Fibroblast of skin of right biceps (primary cell): ENCODE measurements at regions not wholly inside any gene's neighbourhood (a gene's known extent, or its start where the extent isn't known, plus 50 kb on each side); places are given as distances from the start of the nearest gene placed in this dataset.
"Not testable (repeated sequence)": the region's sequence is repeated elsewhere in the genome, so short reads cannot be mapped to it uniquely, and the experiment has no call there.

Experiments used
- DNase-seq: peaks from one replicate; pipeline ENCODE4 v3.0.0-alpha.2; 2013

DNA sequence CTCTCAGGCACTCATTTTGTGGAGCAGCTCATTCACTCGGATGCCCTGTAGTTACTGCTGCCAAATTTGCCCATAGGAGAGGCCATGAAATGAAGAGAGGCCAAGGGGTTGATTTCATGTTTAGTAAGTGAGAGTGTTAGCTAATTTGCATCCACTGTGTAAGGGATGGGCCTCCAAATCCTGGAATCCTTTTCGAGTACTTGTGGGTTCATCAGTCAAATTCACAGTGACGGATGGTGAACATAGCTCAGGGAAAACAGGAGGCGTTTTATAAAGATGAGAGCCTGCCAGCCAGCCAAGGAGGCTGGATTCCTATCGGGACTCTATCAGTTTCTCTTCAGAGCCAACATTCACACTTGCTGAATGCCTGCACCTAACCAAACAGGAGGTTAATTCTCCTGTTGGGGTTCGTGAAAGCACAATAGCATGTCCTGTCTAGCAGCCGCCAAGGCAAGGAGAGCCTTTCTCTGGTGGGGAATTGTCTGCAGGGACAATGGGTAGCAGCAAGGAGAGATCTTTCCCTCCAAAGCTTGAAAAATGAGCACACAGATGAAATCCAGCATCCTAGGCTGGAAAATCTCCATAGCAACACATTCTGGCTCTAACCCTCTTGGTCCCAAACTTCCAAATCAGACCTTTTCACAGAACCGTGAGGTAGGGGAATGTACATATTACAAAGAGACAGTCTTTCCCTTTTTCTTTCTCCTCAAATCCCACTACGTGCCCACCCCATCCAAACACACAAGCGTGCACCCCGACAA lies 231.4 kb upstream of the ECI2 start:
- DNase-seq = no peak

DNA sequence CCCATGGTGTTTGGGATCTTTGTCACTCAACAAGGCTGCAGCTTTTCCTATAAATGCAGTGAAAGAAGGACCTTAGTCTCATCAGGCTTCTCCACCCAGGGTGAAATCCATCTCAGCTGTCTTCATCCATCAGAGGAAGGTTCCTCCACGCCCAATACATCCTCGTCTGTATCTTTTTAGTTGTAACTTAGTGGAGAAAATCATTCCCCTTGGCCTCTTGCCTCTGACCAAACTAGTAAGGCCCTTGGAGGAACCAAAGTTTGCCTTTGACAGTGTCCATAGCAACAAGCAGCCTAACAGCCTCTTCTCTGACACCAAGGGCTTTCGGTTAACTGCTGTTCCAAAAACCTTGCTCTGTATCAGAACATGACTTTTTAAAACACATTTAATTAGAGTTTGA lies 230.3 kb upstream of the ECI2 start:
- no peak for DNase-seq

DNA sequence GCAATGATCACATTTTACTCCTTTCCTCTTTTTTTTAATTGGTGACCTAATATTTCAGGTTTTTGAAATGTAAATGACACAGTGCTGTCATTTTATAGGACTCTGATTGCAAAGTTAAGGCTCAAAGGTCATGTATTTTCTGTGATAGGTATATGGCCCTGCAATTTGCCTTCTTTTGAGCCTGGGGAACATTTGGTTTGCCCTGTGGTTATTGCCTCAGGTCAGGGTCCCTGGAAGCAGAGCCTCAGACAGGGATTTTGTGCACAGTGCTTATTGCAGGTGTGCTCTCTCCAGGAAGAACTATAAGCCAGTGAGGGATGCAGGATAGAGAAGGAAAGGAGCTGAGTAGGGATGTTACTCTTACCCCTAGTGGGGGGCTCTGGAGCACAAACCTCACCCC lies 229.3 kb upstream of the ECI2 start:
- DNase-seq = no peak

DNA sequence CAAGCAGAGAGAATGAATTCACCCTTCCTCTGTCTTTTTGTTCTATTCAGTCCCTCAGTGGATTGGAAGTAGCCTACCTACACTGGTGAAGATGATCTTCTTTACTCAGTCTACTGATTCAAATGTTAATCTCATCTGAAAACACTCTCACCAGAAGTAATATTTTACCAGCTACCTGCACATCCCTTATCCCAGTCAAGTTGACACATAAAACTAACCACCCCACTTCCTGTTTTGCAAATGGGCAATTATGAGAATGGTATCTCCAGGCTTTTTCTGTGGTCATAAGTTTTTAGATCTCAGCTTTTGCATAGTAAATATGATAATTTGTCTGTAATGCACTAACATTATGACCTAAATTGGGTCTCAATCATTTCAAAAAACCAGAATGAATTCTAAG lies 228.8 kb upstream of the ECI2 start:
- DNase-seq = no peak

DNA sequence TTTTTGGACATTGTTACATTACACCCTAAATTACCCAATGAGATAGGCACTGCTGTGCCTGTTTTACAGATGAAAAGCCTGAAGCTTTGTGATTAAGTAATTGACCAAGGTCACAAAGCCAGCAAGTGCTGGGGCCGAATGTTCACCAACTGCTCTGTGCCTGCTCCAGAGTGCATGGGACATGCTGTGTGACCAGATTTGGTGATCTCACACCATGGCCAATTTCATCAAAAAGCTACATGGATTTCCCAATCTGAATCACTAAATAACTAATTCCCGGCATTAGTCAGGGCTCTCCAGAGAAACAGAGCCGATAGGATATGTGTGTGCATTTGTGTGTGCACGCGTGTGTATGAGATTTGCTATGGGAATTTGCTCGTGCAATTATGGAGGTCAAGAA lies 228.3 kb upstream of the ECI2 start:
- DNase-seq = no peak

DNA sequence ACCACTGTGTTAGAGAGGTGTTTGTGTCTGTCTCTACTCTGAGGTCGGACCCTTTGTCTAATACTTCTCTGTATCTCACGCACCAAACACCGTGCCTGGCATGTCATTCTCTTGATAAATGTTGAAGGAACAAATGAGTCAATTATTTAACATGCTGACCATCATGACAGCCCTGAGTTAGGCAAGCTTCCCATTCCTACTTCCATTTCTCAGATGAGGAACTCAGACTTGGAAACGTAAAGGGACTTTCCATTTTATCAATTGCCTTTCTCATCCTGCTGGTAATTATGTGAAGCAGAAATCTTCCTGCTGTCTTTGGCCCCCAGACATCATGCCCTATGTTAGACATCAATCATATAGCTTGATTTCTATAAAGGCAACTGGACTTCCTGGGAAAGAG lies 227.0 kb upstream of the ECI2 start:
- no peak for DNase-seq

DNA sequence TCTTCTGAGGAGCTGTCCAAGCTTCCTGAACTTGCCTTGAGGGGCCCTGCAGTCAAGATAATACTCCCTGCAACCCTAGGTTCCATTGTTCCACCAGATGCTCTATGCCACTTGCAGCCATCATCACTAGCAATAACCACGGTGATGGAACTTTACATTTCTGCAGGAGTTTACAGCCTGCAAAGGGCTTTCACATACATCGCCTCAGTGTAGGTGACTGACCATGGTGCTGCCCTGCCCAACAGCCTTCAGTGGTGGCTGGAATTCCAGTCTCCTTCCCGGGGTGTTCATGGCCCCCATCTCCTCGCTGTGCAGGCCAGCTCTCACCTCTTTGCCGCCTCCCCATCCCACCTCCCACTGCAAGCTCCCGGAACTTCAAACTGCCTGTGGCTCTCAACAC lies 225.5 kb upstream of the ECI2 start:
- DNase-seq = no peak

DNA sequence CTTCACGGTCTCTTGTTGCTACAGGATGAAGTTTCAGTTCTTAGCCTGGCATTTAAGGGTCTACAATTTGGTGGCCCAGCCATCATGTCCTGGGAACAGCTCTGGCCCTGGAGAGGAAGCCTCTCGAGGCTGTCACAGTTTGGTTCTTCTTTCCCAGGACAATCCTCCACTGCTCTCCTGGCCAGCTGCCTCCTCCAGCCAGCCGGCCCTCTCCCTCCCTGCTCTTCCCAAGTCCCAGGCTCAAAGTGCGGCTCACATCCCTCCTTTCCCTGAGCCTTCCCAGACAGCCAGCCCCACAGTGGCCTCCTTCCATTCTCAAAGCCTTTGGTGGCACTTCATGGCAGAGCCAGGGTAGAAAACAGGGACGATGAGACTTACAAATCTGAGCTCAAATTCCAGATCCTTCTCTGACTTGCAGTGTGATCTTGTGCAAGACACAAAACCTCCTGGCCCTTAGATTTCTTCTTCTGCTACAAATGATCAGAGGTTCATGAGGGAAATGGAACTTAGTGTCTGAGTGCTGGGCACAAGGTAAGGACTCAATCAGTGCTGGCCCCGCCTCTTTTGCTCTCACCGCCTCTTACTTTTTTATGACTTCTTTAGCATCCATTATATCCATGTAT lies 223.8 kb upstream of the ECI2 start:
- DNase-seq = no peak

DNA sequence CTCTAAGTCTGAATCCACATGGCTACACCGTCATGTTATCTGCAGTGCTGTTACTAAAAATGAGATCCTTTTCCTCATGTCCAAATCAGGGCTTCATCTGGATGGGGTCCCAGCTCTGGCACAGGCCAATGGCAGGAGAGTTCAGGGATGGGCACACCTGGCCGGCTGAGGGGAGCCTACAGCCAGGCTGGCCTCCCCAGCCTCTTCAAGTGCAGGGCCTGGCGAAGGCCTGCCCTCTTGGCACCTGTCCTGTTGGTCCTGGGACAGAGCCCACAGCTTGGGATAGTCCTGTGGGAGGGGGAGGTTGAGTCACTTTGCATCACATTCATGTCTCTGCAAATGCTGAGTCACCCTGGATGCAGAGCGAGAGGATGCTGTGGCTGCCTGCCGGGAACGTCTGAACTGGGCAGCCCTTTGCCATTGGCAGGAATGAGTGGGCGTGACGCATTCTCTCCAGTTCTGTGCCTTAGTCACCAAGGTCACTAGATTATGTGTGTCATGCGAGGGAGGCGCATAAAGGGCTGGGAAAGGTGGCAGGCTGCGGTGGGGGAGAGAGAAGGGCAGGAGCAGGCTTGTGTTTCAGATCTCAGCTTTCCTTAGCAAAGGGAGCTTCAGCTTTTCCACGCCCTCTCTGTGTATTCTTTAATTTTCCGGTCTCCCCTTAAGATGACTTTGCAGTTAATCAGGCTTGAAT lies 223.2 kb upstream of the ECI2 start:
- DNase-seq = peak; percentile 100

DNA sequence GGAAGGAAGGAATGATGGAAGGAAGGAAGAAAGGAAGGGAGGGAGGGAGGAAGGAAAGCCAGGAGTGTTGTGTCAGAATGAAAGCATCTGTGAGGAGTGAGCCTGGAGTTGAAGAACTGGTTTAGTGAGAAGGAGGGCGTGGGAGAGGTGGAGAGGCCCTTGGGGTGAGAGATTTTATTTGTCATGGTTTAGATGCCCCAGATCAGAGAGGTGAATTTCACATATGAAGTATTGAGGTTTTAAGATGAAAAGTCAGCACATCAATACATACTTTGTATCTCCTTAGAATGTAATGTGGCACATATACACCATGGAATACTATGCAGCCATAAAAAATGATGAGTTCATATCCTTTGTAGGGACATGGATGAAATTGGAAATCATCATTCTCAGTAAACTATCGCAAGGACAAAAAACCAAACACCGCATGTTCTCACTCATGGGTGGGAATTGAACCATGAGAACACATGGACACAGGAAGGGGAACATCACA lies 222.3 kb upstream of the ECI2 start:
- not testable (repeated sequence) for DNase-seq

DNA sequence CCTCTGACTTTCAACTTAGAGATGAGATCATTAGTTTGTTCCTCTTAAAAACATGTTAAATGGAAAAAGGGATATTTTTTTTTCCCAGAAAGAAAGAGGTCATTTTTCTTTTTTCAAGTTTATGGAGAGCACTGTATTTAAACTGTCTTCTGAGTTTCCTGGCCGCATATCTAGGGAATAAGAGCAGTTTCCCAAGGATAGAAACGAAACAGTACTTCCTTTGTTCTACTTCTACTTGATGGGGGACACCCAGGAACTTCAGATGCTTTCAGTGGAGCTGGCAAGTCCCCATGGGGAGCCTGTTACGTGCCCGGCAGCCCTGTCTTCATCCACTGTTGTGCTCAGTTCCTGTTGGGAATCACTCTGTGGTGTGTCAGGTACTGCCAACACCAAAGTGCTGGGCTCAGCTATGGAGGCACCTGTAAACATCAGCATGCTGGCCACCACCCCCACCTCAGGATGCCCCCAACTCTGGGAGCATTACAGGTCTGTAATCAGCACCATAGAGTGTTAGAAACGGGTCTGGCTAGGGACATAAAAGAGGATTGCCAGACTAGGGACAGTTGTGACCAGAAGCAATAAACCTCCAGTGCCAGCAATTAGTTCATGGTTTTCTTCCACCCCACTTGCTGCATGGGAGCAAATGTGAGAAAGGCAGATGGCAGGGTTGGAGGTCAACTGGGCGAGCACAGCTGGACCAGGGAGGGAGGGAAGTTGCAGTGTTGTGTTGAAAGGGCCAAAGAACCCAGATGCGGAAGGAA lies 221.7 kb upstream of the ECI2 start:
- DNase-seq = no peak

DNA sequence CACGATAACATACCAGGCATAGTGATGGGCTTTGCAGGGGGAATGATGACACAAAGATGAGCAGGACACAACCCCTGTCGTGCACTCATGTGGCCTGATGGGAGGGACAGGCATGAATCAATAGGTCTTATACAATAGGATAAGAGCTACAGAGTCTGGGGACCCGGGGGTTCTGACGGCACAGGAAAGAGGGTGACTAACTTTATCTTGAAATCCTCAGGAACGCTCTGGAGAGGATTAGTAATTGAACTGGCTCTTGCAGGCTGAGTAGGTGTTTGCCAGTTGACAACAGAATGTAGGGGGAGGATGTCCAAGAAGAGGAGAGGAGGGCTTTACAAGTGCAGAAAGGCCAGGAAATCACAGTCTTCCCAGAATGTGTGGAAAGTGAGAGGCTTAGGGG lies 219.9 kb upstream of the ECI2 start:
- peak; percentile 94 for DNase-seq

DNA sequence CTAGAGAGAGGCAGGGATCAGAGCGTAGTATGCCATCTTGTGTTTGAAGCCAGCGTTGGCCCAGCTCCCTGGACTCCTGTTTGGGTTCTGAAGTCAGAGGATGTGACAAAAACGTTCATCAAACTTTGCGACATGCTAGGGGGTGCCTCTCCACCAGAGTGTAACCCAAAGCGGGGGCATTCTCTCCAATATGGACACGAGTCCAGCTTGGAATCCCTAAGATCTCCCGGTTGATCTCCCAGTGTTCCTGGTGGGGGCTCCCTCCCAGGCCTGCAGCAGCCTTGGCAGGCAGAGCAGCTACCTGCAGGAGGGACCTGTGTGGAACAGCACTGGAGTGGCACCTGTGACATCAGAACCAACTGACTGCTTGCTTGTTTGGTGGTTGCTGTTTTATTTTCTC lies 218.8 kb upstream of the ECI2 start:
- no peak for DNase-seq

DNA sequence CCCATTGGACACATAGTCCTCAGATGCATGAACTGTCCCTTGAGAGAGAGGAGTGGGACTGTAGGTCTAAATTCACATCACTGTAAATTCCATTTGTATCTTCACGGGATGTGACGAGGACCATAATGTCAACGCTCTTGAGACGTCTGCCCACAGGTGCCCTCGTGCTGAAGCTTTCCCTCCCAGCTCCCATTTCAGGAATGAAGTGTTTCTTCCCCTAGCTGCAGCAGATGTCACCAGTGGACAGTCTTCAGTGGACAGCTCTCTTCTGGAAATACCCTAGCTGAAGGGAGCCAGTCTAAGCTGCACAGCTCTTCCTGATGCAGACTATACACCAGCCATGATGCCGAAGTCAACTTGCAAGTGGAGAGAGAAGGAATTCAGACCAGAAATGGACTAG lies 217.4 kb upstream of the ECI2 start:
- DNase-seq = no peak

DNA sequence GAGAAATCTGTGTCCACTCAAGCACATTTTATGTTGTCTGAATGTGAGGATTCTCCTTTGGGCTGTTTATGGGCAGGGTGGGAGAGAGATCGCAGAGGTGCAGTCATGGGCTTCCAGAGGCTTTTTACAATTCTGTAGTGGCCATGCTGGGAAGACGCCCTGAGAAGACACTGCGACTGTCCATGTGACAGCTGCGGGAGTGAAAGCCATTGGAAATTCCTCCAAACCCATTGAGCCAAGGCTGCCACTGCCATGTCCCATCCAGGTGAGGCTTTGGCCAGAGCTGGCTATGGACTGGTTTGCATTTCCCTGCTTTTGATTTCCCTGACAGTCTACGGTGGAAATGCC lies 216.9 kb upstream of the ECI2 start:
- DNase-seq = no peak

DNA sequence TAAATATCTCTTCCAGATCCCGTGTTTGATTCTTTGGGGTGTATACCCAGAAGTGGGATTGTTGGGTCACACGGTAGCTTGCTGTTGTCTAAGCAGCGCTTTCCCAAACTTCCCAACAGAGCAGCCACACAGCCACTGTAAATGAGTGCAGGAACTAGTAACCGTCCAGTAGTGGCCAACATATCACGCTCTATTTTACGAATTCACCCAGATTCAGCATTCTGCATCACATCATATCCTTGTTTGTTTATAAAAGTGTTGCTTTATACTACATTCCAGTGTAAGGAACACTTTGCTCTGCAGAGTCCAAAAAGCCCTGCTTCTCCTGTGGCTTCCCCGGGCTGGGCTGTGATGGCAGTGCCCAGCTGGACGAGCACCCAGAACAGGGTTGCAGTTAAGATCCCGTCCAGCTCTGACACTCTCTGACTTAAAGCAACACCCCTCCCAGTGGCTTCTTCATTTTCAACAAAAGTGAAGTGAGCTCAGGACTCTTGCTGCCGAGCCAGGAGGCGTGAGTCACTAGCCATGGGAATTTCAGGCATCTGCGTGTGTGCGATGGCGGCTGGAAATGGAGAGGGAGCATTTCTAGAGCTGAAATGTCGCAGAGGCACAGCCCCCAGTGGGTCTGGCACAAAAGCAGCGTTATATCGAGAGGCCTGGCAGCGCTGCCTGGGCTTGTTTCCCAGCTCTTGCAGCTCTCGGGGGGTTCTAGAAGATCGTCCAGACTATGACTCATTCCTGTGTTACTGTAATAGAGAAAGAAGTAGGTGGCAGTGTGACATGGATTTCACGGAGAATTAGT lies 216.3 kb upstream of the ECI2 start:
- DNase-seq = peak; percentile 98

DNA sequence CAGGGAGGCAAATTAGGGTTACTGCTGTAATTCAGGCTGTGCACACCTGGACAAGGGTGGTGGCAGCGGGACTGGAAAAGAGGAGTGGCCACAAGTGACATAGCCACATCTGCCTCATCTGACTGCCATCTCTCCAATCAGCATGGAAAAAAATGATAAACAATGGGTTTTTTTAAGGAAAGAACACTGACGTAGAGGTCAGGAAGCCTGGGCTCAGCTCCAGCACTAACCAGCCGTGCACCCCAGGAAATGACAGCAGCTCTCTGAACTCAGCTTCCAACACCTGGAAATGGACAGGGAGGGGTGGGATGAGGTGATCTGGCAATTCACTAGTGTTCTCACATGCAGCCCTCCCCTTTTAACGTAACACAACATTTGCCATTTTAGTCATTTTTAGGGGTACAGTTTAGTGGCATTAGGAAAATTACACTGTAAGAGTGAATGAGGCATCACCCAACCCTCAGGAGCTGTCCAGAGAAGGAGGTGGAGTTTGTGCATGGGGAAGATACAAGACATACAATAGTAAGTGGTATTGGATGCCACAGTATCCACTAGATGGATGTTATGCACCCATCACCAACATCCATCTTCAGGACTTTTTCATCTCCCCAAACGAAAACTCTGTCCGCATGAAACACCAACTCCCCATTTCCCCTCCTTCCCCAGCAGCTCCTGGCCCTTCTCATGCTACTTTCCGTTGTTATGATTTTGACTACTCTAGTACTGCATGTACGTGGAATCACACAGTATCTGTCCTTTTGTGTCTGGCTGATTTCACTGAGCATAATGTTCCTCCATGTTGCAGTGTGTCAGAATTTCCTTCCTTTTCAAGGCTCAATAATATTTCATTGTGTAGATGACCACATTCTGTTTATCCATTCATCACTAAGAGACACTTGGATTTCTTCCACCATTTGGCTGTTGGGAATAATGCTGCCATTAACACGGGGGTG lies 215.5 kb upstream of the ECI2 start:
- peak; percentile 54 for DNase-seq

DNA sequence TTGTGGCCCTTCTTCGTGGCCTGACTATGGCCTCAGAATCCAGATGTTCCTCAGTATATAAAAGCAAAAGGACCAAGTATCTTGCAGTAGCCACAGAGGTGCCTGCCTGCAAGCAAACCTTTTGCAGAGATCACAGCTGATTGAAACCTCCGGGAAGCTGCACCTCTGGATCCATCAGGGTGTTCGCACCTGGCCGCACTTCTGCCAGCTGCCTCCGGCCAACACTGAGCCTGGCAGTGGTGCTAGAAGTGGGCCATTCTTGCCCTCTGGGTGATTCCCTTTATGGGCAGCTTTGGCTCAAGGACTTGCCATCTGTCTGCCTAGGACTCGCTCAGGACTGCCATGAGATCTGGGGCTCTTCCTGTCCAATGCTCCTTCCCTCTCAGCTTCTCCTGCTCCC lies 214.6 kb upstream of the ECI2 start:
- no peak for DNase-seq

DNA sequence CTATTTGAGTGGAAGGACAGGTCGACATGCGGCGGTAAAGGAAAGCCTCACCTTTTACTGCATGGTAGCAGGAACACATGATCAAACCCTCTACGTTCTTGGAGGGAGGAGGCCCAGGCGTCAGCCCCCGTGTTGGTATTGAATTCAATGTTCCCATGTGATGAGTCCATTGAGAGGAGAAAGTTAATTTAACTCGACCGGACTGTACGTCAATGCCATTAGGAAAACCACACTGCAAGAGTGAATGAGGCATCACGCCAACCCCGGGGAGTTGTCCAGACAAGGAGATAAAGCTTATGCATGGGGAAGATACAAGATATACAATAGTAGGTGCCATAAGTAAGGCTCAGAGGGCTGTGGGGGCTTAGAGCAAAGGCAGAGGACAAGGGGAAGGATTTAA lies 213.9 kb upstream of the ECI2 start:
- no peak for DNase-seq

DNA sequence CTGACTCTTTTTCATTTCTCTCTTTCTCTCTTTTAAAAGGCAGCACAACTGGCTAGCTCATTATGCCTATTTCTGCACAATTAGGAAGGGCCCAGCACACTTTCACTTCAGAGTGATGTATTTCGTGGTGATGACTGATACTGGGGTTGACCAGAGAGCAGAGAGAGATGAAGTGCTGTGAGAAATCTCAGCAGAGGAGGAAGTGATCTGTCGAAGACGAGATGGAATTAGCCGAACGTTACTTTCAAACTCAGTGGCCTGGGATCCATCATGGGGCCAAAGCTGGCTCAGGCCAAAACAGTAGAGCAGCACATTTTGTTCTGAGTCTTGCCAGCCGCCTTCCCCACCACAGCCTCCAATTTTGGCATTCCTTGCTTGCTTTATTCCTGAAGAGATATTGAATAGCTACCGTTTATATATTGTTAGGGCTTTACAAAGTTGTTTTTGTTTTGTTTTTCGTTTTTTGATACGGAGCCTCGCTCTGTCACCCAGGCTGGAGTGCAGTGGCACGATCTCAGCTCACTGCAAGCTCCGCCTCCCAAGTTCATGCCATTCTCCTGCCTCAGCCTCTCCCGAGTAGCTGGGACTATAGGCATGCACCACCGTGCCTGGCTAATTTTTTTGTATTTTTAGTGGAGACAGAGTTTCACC lies 213.2 kb upstream of the ECI2 start:
- peak; percentile 45 for DNase-seq

DNA sequence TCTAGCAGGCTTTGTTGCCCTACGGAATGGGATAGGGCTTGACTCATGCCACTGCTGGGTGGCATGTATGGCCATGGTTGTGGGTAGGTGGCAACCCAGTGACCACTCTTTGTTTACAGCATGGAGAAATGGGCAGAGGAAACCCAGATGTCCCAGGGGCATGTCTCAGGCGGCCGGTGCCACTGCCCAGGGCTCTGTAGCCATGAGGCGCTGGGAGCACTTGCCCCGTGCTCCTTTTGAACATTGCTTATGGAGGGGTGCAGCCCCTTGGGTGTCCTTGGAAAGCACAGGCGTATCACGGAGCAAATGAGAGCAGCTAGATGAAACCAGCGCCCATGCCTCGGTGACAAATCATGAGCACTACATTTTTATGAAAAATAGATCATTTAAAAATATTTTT lies 212.5 kb upstream of the ECI2 start:
- DNase-seq = no peak
